Glutamatergic neuron (in vitro differentiated cells): ENCODE measurements at regions not wholly inside any gene's neighbourhood (a gene's known extent, or its start where the extent isn't known, plus 50 kb on each side); places are given as distances from the start of the nearest gene placed in this dataset.

ENCODE experiments used
- DNase-seq: peaks from one replicate; pipeline ENCODE4 v3.0.0; 2022
- H3K27ac Mint-ChIP-seq: one replicate; pipeline ENCODE4 v1.8.0; 2020; ENCODE audit warnings: mild to moderate bottlenecking, mixed read lengths, inconsistent platforms; ENCODE audit not compliant: unreplicated experiment
- H3K27me3 Mint-ChIP-seq: one replicate; pipeline ENCODE4 v1.8.0; 2020; ENCODE audit warnings: mild to moderate bottlenecking, moderate library complexity, mixed read lengths, inconsistent platforms; ENCODE audit not compliant: unreplicated experiment
- H3K36me3 Mint-ChIP-seq: one replicate; pipeline ENCODE4 v1.8.0; 2020; ENCODE audit warnings: mild to moderate bottlenecking, mixed read lengths, inconsistent platforms; ENCODE audit not compliant: unreplicated experiment
- H3K4me1 Mint-ChIP-seq: one replicate; pipeline ENCODE4 v1.8.0; 2020; ENCODE audit warnings: mild to moderate bottlenecking, low read depth, mixed read lengths, inconsistent platforms; ENCODE audit not compliant: unreplicated experiment
- H3K4me3 Mint-ChIP-seq: one replicate; pipeline ENCODE4 v1.8.0; 2020; ENCODE audit warnings: mild to moderate bottlenecking, mixed read lengths, inconsistent platforms; ENCODE audit not compliant: unreplicated experiment
- H3K9me3 Mint-ChIP-seq: one replicate; pipeline ENCODE4 v1.8.0; 2020; ENCODE audit warnings: mild to moderate bottlenecking, moderate library complexity, mixed read lengths, inconsistent platforms; ENCODE audit not compliant: unreplicated experiment
- TF ChIP-seq, protein P1 (sequence below): fragments of 200-600 bp; sonication (generic); IDR thresholded peaks from one replicate; pipeline ENCODE4 v1.5.0; 2021; ENCODE audit not compliant: partially characterized antibody, unreplicated experiment

DNA sequence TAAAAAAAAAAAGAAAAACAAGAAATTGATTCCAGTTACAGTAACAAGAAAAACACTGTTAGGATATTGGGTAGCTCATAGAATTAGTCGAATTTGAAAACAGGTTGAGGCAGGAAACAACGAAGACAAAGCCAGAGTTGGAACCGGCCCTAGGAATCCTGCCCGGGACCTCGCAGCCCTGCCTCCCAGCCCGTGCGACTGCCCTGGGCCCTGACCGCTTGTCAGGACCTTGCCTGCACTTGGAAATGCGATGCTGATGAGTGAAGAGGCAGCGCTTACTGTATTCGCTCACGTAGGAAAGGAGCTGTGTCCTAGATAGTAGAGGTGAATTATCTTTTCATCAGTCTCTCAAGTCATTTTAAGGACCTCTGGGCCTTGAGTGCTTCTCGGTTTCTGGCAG is 611.7 kb upstream of the FAT1 start:
- Mint-ChIP-seq H3K4me1 (no peaks in the 10 kb centered on the region), H3K27me3 (no peaks in the 10 kb centered on the region), H3K9me3 (no peaks in the 10 kb centered on the region), H3K27ac (no peak overlapping the region), H3K36me3 (peaks cover 1% of the 10 kb centered on the region), H3K4me3 (no peak overlapping the region)
- TF ChIP-seq, protein P1, sequence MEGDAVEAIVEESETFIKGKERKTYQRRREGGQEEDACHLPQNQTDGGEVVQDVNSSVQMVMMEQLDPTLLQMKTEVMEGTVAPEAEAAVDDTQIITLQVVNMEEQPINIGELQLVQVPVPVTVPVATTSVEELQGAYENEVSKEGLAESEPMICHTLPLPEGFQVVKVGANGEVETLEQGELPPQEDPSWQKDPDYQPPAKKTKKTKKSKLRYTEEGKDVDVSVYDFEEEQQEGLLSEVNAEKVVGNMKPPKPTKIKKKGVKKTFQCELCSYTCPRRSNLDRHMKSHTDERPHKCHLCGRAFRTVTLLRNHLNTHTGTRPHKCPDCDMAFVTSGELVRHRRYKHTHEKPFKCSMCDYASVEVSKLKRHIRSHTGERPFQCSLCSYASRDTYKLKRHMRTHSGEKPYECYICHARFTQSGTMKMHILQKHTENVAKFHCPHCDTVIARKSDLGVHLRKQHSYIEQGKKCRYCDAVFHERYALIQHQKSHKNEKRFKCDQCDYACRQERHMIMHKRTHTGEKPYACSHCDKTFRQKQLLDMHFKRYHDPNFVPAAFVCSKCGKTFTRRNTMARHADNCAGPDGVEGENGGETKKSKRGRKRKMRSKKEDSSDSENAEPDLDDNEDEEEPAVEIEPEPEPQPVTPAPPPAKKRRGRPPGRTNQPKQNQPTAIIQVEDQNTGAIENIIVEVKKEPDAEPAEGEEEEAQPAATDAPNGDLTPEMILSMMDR: no peak
- no peak for DNase-seq

DNA sequence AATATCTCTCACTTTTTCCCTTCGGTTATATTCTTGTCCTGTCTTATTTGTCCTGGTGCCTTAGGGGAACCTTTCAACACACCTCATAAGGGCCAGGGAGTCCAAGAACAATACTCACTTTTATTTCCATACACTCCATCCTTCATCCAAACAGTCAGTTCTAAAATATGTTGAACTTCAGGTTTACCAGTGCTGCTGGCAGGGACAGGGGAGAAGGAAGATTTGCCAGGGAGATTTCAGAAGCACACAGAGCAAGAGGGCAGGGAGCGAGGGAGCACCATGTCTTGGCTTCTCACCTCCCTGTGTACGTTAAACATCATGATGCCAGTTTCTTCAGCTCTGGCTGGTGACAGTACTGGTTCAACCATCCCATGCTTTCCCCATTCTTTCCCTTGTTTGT is 631.1 kb upstream of the FAT1 start:
- Mint-ChIP-seq H3K27ac (no peak overlapping the region), H3K36me3 (no peaks in the 10 kb centered on the region), H3K4me1 (no peaks in the 10 kb centered on the region), H3K27me3 (no peaks in the 10 kb centered on the region), H3K9me3 (no peaks in the 10 kb centered on the region), H3K4me3 (no peak overlapping the region)
- TF ChIP-seq, protein P1: no peak
- DNase-seq: no peak

DNA sequence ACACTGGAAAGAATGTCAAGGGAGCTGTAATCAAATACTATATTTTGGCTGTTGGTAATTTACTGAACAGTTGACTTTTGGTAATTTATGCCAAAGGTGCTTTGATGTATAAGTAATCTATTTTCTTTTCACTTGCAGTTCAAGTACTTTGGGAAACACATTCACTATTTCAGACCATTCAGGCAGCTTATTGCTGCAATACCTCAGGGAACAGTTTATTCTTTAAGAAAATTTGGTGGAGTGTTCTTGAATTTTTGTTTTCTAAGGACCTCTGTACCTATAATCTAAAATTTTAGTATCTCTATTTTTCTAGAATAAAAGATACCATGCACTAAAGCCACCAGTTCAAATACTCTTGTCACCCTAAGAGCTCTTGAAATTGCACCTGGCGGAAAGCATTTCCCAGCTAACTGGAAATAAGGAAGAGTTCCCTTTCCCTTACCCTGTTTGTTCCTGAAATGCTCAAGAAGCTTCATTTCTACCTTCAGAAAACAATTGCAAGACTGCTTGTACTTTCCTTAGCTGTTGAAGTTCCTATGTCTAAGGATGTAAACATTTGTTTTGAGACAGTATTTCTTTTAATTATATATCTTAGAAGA is 633.5 kb upstream of the FAT1 start:
- Mint-ChIP-seq H3K9me3 (no peaks in the 10 kb centered on the region), H3K36me3 (no peaks in the 10 kb centered on the region), H3K27me3 (no peaks in the 10 kb centered on the region), H3K4me3 (no peak overlapping the region), H3K4me1 (no peaks in the 10 kb centered on the region), H3K27ac (no peak overlapping the region)
- DNase-seq: no peak
- TF ChIP-seq, protein P1: no peak

GRCh38 chr4:187357821-187358220 is 634.2 kb upstream of the FAT1 start:
- TF ChIP-seq, protein P1: no peak
- H3K9me3 Mint-ChIP-seq: no peaks in the 10 kb centered on the region
- no peak overlapping the region for H3K27ac Mint-ChIP-seq
- H3K4me3 Mint-ChIP-seq: no peak overlapping the region
- H3K4me1 Mint-ChIP-seq: no peaks in the 10 kb centered on the region
- H3K27me3 Mint-ChIP-seq: no peaks in the 10 kb centered on the region
- no peak for DNase-seq
- H3K36me3 Mint-ChIP-seq: no peaks in the 10 kb centered on the region

DNA sequence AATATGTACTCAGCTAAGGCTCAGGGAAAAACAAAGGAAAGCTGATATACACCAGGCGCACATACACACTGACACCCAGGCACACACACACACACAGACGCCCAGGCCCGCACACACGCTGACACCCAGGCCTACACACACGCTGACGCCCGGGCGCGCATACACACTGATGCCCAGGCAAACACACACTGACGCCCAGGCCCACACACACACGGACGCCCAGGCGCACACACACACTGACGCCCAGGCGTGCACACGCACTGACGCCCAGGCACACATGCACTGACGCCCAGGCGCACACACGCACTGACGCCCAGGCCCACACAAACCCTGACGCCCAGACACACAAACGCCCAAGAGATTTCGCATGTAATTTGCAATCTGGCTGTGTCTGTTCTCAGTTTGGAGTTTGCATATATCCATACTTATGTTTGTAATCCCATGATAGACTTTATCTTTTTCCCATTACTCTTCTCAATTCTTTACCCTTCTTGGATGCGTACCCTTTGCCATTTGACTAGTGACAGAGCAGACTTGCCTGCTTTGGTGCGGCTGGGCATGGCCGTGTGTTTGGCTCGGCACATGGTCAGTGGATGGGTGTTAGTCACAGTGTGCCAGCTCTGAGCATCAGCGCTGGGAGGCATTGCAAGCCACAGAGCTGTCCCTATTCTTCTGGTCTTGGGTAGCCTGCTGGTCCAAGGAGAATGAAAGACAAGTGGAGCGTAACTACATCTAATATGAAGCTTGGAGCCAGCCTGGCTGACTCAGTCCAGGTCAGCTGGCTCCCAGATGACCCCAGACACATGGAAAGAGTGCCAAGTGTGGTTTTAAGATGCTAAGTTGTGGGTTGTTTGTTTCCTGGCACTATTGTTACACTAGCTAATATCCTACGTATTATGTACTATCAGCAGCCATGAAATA is 632.4 kb upstream of the ZFP42 start:
- TF ChIP-seq, protein P1: no peak
- Mint-ChIP-seq H3K4me3 (no peak overlapping the region), H3K36me3 (no peaks in the 10 kb centered on the region)

More for the DNA sequence above, 632.4 kb upstream of the ZFP42 start:
- H3K27me3 Mint-ChIP-seq: no peaks in the 10 kb centered on the region
- H3K9me3 Mint-ChIP-seq: no peaks in the 10 kb centered on the region
- no peak overlapping the region for H3K27ac Mint-ChIP-seq
- DNase-seq: no peak
- no peaks in the 10 kb centered on the region for H3K4me1 Mint-ChIP-seq
